SK-N-SH treated with all-trans-retinoic acid at 6 μM for 48 hours (cell line): ENCODE measurements at regions not wholly inside any gene's neighbourhood (a gene's known extent, or its start where the extent isn't known, plus 50 kb on each side); places are given as distances from the start of the nearest gene placed in this dataset.
"Not testable (repeated sequence)": the region's sequence is repeated elsewhere in the genome, so short reads cannot be mapped to it uniquely, and the experiment has no call there.

Source experiments
- ATAC-seq: fragments of 200-7000 bp; cut with Tn5 transposase; 3 replicates; pipeline ENCODE4 v1.9.1; 2020; ENCODE audit warnings: mild to moderate bottlenecking, moderate library complexity
- BACH2 ChIP-seq: fragments of 250-450 bp; sonication (Bioruptor Pico); IDR thresholded peaks from 2 replicates; pipeline ENCODE4 v1.9.0; 2021; ENCODE audit warnings: mild to moderate bottlenecking, borderline replicate concordance
- CREB5 ChIP-seq: fragments of 250-450 bp; sonication (Bioruptor Pico); IDR thresholded peaks from 2 replicates; pipeline ENCODE4 v1.5.1; 2020; ENCODE audit warnings: low read depth, mild to moderate bottlenecking, moderate library complexity
- CSDC2 ChIP-seq: fragments of 250-450 bp; sonication (Bioruptor Pico); IDR thresholded peaks from 2 replicates; pipeline ENCODE4 v1.5.0; 2020; ENCODE audit warnings: mild to moderate bottlenecking, moderate library complexity
- CSRNP3 ChIP-seq: fragments of 250-450 bp; sonication (Bioruptor Pico); IDR thresholded peaks from 2 replicates; pipeline ENCODE4 v1.5.1; 2021; ENCODE audit warnings: mild to moderate bottlenecking, moderate library complexity
- ISL1 ChIP-seq: fragments of 250-450 bp; sonication (Bioruptor Pico); IDR thresholded peaks from 2 replicates; pipeline ENCODE4 v2.1.2; 2022; ENCODE audit warnings: mild to moderate bottlenecking, moderate library complexity
- OSR1 ChIP-seq: fragments of 250-450 bp; sonication (Bioruptor Pico); IDR thresholded peaks from 2 replicates; pipeline ENCODE4 v1.8.0; 2022; ENCODE audit warnings: moderate library complexity, mild to moderate bottlenecking, inconsistent platforms
- POU6F1 ChIP-seq: fragments of 250-450 bp; sonication (Bioruptor Pico); IDR thresholded peaks from 2 replicates; pipeline ENCODE4 v1.8.0; 2021; ENCODE audit warnings: low read depth, mild to moderate bottlenecking, moderate library complexity, borderline replicate concordance
- PPARA ChIP-seq: fragments of 250-450 bp; sonication (Bioruptor Pico); IDR thresholded peaks from 2 replicates; pipeline ENCODE4 v1.5.0; 2020; ENCODE audit warnings: mild to moderate bottlenecking, borderline replicate concordance
- TCF4 ChIP-seq: fragments of 250-450 bp; sonication (Bioruptor Pico); IDR thresholded peaks from 2 replicates; pipeline ENCODE4 v1.8.0; 2021; ENCODE audit warnings: mild to moderate bottlenecking, moderate library complexity, borderline replicate concordance
- ZC3H10 ChIP-seq: fragments of 250-450 bp; sonication (Bioruptor Pico); IDR thresholded peaks from 2 replicates; pipeline ENCODE4 v1.5.1; 2021; ENCODE audit warnings: mild to moderate bottlenecking, moderate library complexity
- ZFP3 ChIP-seq: fragments of 250-450 bp; sonication (Bioruptor Pico); IDR thresholded peaks from 2 replicates; pipeline ENCODE4 v1.5.0; 2020; ENCODE audit warnings: mild to moderate bottlenecking, moderate library complexity
- ZNF565 ChIP-seq: fragments of 450-650 bp; formaldehyde crosslinking; conservative IDR thresholded peaks from 2 replicates; pipeline ENCODE4 v1.5.0; 2020; ENCODE audit warnings: low read depth, mild to moderate bottlenecking, moderate library complexity
- ZNF70 ChIP-seq: fragments of 450-650 bp; formaldehyde crosslinking; IDR thresholded peaks from 2 replicates; pipeline ENCODE4 v1.5.0; 2020; ENCODE audit warnings: mild to moderate bottlenecking, moderate library complexity
- ZNF8 ChIP-seq: fragments of 450-650 bp; formaldehyde crosslinking; IDR thresholded peaks from 2 replicates; pipeline ENCODE4 v1.5.0; 2020; ENCODE audit warnings: mild to moderate bottlenecking, moderate library complexity
- TF ChIP-seq, protein P1 (sequence below): fragments of 250-450 bp; sonication (Bioruptor Pico); IDR thresholded peaks from 2 replicates; pipeline ENCODE4 v1.5.0; 2020; ENCODE audit warnings: mild to moderate bottlenecking, moderate library complexity

DNA sequence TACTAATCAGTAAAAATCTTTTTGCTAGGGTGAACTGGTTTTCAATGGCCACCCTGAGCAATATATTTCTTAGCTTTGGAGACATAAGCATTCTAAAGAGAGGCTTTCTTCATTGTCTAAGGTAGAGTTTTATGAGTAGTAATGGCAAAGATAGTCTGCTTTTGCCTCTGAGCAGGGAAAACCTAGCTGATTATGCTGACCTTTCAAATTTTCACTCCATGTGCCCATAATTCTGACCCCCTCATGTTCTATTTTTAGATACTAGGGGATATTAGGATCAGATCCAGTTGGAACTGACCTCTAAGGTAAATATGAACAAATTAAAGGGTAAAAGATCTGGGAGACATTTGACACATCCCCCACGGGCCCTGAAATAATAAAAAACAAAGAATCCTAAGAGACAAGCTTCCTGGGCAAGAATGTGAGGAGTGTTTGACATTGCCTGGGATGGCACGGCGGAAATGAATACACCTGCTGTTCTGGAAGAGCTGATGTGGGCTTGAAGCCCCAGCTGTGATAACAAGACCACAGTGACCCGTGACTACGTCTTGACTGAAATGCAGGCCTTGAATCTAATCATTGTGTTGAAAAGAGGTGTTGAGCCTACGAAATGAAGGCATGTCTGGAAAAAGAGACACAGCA lies 392.1 kb upstream of the FRG1 start:
- no peak for TF ChIP-seq ZNF8 (CRISPR knock-in tag)
- TF ChIP-seq ZNF565 (CRISPR knock-in tag) = no peak
- TF ChIP-seq OSR1 (CRISPR knock-in tag) = no peak
- no peak for TF ChIP-seq ZFP3 (CRISPR knock-in tag)
- no peak for TF ChIP-seq CSRNP3 (CRISPR knock-in tag)
- TF ChIP-seq ISL1 (CRISPR knock-in tag) = no peak
- no peak for TF ChIP-seq ZC3H10 (CRISPR knock-in tag)
- no peak for TF ChIP-seq POU6F1
- no peak for TF ChIP-seq PPARA (CRISPR knock-in tag)
- ATAC-seq = no peak

DNA sequence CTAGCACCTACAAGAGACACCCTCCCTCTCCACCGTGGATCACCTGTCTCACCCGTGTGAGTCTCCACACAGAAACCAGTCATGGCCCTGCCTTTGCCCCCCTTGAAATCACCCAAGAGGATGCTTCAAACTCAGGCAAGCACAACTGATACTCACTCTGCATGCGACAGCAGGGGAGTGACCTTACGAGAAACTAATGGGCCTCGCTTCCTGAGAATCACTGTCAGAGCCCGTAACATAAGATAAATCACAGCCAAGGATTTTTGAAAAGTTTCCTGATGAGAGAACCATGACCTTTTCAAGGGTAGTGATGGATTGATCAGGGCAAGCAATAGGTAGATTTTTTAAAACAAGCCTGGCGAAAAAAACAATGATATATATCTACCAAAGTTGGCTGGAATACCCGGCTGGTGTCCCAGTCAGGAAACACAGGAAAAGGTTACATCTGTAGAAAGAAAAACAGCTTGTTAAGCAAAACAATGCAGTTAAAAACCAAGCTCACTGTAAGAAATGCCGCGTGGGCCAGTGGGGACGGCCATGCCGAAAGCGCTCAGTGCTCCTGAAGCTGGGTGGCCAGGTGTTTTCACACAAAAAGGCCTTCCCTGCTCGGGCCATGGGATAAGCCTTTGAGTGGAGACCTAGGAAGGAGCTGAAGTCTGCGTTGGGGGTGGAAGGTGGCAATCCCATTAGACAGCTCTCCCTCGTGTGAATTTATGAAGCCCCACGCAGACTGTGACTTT lies 388.6 kb upstream of the FRG1 start:
- not testable (repeated sequence) for ATAC-seq

GRCh38 chr4:189560605-189561004 lies 380.1 kb upstream of the FRG1 start:
- not testable (repeated sequence) for ATAC-seq

GRCh38 chr4:189563751-189564150 lies 376.9 kb upstream of the FRG1 start:
- not testable (repeated sequence) for ATAC-seq

GRCh38 chr4:189566271-189566670 lies 374.4 kb upstream of the FRG1 start:
- ATAC-seq = not testable (repeated sequence)

- ATAC-seq = not testable (repeated sequence)
Observed at GRCh38 chr4:189566900-189567299, 373.8 kb upstream of the FRG1 start.

DNA sequence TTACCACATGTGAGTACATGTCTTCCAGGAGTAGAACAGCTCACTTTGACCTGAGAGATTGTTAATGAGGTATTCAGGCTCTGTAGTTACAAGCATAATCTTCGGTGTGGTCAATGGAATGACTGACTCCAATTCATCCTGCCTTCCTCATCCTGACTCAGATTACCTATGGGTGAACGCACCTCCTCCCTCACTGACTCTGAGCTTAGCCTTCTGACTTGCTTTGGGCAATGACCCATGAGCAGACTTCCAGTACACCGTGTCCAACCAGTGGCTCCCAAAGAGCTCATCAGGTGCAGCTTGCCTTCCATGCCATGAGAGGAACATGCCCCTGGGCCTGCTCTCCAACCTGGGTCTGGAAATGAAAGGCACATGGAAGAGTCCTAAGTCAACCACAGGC lies 361.0 kb upstream of the FRG1 start:
- ATAC-seq = not testable (repeated sequence)

DNA sequence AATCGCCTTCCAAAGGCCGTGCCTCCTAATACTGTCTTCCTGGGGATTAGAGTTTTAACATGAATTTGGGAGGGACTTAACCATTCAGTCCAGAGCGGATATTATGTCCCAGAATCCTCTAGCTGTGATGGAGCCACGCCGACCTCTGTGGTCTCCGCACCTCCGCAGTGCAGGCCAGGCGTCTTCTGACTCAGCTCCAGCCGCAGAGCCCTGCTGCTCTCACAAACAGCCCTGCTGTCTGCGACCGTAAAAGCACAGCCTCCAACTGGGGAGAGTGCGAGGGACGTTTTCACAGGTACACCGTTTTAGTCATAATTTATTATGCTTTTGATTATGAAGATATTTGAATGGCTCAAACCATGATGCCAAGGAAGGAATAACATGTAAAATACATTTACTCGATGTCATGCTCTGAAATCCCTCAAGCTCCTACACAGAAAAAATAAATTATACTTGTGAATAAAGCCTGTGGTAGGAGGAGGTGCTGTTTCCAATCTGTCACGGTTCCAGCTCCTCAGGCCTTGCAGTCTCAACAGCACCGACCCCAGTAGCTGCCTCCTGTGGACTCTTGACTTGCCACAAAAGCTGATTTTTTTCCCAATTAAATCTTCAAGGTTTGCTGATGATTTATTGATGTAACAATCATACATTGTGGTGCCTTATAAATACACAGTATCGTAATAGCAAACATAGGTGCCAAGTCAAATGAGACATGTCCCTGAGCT lies 353.6 kb upstream of the FRG1 start:
- not testable (repeated sequence) for ATAC-seq

DNA sequence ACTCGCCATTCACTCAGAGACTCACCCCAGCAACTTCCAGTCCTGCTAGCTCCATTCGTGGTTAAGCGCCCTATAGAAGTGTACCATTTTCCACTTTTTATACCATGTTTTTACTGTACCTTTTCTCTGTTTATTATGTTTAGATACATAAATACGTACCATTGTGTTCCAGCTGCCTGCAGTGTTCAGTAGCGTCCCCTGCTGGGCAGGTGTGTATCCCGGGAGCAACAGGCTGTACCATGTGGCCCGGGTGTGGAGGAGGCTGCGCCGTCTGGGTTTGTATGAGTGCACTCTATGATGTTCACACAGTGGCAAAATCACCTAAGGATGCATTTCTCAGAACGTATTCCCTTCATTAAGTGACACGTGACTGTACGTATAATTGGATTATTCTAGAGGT lies 351.5 kb upstream of the FRG1 start:
- not testable (repeated sequence) for ATAC-seq

DNA sequence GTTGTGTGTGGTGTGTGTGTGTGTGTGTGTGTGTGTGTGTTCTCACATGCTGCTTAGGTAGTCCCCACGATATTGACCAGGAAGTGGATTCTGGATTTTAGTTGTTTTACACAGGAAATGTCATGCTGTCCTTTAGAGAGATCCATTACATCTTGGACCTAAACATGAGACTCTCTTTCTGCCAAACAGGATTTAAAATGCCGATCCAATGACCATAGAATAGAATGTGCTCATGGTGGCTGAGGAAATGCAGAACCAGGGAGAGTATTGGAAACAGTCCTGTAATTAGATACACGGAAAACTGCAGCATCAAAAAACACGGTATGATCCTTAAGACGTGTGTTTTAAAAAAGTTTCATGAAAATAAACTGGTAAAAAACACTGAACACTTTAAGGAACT lies 347.8 kb upstream of the FRG1 start:
- ATAC-seq = no peak
- TF ChIP-seq TCF4 (CRISPR knock-in tag) = no peak
- no peak for TF ChIP-seq PPARA (CRISPR knock-in tag)
- TF ChIP-seq ZNF70 (CRISPR knock-in tag) = no peak
- TF ChIP-seq CSDC2 (CRISPR knock-in tag) = no peak
- TF ChIP-seq OSR1 (CRISPR knock-in tag) = no peak
- TF ChIP-seq ISL1 (CRISPR knock-in tag) = no peak
- TF ChIP-seq, protein P1, sequence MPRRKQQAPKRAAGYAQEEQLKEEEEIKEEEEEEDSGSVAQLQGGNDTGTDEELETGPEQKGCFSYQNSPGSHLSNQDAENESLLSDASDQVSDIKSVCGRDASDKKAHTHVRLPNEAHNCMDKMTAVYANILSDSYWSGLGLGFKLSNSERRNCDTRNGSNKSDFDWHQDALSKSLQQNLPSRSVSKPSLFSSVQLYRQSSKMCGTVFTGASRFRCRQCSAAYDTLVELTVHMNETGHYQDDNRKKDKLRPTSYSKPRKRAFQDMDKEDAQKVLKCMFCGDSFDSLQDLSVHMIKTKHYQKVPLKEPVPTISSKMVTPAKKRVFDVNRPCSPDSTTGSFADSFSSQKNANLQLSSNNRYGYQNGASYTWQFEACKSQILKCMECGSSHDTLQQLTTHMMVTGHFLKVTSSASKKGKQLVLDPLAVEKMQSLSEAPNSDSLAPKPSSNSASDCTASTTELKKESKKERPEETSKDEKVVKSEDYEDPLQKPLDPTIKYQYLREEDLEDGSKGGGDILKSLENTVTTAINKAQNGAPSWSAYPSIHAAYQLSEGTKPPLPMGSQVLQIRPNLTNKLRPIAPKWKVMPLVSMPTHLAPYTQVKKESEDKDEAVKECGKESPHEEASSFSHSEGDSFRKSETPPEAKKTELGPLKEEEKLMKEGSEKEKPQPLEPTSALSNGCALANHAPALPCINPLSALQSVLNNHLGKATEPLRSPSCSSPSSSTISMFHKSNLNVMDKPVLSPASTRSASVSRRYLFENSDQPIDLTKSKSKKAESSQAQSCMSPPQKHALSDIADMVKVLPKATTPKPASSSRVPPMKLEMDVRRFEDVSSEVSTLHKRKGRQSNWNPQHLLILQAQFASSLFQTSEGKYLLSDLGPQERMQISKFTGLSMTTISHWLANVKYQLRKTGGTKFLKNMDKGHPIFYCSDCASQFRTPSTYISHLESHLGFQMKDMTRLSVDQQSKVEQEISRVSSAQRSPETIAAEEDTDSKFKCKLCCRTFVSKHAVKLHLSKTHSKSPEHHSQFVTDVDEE = no peak
- TF ChIP-seq CREB5 (CRISPR knock-in tag) = no peak
- no peak for TF ChIP-seq BACH2 (CRISPR knock-in tag)
- TF ChIP-seq POU6F1 = no peak
